HG03039 (cell line): ENCODE measurements at regions not wholly inside any gene's neighbourhood (a gene's known extent, or its start where the extent isn't known, plus 50 kb on each side); places are given as distances from the start of the nearest gene placed in this dataset.
"Not testable (repeated sequence)": the region's sequence is repeated elsewhere in the genome, so short reads cannot be mapped to it uniquely, and the experiment has no call there.

Experiments used
- ATAC-seq: cut with Tn5 transposase; IDR thresholded peaks from one replicate; pipeline ENCODE4 v1.9.1; 2021; ENCODE audit warnings: mild to moderate bottlenecking, moderate library complexity; ENCODE audit not compliant: unreplicated experiment

DNA sequence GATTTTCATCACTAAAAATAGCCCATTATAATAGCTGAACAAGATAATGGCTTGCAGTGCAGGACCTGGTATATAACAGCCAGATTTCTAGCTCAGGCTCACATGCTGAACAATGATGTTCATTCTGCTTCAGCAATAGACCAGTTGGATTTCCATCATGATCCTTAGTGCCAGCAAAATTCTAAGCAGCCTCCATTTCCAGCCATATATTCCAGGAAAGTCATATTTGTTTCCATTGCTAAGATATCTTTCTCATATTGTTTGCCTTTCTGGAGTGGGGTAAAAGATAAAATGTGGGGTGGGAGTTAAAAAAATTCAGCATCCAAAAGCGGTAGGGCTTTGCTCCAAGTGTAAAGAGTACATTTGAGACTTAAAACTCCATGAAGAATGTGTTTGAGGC is 2344.1 kb downstream of the PCDH7 start:
- no peak for ATAC-seq

DNA sequence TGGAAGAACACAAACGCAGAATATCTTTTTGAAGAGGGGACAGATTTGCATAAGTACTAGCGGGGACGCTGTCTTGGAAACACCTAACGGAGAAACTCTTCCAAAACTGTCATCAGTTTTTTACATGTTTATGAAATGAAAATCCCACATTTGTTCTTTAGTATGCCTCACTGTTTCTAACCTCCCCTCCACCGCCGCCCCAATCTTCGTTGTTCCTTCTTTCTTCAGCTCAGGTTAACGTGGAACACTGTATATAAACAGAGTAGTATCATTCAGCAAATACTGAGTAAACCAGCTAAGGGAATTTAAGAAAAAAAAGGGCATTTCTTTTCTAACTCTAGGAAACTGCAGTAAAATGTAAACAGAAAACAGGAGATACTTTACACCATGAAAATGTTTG is 2345.6 kb downstream of the PCDH7 start:
- ATAC-seq = no peak

DNA sequence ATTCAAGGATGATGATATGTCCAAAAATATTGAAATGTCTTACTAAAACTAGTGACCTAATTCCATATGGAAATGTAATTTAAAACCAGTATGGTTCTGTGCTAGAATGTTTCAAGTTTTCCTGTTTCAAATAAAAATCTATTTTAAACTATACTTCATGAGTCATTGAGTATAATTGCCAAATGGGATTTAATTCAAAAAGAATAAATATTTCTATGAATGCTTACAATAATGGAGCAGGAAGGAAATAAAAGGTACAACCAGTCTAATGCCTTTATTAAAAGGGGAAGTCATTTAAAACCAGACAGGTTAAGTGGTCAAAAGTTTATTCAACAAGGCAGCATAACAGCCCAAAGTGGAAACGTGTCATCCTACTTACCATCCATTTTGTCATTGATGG is 2347.1 kb downstream of the PCDH7 start:
- no peak for ATAC-seq

DNA sequence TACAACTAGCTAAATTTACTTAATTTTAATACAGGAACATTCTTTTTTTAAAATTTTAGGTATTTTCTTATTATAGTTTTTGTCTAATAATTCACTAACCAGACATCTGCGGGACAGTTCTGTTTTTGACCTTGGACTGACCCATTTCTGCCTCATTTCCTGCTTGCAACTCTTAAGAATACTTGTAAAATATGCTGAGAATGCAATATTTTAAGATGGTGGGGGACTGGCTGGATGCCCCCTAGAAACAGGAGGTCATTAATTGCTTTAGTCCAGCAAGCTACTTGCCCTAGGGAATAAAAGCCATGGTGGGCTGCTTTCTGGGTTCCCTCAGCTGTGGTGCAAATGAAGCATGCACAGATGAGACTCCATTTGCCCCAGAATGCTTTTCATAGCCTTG is 2348.4 kb downstream of the PCDH7 start:
- no peak for ATAC-seq

DNA sequence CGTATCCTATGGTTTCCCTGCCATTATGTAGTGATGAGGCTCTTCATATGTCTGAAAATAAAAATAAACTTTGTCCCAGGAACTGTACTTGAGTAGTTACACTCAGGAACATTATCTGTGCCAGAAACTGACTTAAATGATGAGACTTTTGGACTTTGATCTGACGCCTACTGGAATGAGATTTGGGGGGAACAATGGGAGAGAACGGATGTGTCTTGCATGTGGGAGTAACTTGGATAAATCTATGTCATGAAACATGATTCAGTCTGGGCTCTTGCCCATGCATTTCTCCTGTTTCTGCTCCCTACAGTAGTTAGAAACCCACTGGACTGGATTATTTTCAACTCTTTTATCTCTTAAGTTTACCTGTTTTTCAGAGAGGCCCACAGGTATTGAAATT is 2351.4 kb downstream of the PCDH7 start:
- ATAC-seq = no peak

DNA sequence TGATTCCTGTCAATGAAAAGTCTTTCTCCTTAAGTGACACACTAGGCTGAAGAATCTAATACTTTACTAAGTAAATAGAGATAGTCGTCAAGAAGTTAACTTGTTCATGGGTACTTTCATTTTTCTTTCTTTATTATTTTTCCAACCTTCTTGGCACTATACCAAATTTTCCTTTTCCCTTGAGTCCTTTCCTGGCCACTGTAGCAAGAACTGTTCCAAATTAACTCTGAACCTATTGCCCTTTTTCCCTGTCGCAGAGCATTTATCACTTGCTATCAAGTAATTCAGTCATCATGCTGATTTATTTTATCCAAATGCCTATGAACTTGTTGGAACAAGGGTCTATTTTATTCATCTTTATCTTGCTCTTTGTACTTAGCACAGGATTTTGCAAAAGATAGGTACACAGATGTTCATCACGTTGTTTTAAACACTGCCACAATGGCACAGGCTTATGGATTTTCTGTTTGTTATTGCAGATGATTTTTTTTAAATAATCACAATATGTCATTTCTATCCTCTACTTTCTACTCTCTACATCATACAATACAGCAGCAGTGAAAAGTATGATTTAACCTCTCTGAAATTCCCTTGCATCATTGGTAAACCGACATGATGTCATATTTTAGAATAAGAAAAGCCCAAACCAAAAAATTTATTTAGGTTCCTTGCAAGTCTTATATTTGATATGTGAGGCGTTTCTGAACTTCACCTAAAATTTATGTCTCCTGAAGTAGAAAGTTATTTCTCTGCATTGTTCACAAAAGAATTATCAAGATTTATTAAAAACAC is 2352.3 kb downstream of the PCDH7 start:
- ATAC-seq = no peak

DNA sequence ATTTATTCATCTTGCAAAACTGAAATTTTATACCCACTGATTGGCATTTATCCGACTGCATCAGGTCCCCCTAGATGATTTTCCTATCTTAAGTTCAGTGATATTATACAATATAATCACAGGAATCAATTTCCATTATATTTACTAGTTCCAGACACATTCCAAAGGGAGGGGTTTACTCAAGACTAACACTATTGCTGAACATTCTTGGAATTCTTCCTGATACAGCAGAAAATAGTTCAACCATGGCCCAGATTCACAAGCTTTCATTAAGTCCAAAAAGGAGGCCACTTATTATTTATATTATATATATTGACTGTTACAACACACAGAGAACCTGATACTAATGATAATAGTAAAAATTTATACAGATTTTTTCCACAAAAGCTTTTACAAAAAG is 2353.6 kb downstream of the PCDH7 start:
- ATAC-seq = no peak

DNA sequence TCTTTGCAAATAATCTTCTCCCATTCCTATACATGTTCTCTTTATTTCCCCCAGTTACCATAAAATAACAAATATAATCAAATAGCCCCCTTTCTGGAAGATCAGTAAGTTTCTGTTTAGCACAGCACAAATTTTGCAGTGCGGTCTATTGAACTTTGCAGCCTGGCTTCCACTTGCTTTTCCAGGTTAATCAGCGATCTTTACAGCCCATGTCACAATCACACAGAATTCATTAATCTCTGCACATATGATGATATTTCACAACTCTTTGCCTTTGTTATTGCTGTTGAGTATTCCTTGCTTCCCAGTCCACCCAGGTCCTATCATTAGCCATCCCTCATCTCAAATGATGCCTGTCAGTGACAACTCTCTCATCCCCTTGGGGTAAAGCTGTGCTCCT is 2358.0 kb downstream of the PCDH7 start:
- no peak for ATAC-seq

DNA sequence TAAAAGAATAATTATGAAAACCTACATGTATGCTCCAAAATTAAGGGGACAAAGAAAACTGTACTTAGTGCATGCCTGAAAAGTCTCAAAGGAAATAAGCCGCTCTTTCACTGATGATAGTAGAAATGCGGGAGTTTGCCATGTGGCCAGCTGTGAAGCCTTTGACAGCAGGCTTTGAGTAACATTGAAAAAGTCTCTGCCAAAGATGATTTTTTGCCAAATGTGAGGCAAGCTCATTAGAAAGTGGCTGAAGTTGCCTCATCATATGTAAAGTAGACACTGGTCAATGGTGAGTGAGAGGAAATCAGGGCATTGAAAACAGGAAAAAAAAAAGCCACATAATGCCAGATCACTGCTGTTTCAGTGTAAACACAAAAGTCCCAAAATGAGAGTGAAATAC is 2360.1 kb downstream of the PCDH7 start:
- no peak for ATAC-seq

DNA sequence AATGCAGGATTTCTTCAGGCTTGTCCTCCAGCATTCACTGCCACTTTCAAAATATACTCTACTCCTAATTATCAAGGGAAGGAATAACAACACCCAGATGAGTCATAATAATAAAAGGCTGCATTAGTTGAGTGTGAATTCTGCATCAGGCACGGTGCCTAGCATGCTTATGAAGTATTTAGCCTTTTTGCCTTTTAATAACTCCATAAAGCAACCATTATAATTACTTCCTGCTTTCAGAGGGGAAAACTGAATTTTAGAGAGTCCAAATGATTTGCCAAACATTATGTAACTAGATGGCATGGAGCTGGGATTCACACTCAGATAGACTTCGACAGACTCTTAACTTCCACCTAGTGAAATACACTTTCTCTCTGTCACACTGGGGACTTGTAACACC is 2365.5 kb downstream of the PCDH7 start:
- no peak for ATAC-seq

DNA sequence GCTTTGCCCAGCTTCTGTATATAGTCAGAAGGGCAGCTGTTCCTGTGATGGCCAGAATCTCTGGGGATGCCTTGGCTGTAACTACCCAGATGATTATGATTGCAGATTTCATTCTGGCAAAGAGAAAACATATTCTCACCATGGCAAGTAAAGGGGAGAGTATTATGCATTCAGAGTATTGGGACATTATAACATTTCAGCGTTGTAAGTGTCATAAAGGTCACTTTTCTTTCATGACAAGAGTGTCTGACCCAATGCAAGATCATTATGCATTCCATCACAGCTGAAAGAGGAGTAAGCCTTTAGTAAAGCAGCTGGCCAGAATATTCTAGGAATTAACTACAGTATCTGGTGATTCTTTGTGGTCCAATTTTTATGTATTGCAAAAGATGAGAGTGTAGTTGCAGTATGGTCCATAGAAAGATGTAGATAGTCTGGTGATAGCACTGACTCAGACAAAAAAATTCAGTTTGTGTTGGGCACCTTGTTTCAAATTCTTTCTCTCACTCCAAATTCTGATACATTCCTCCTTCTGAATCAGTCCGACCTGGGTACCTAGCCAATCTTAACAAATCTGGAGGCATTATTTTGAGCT is 2366.3 kb downstream of the PCDH7 start:
- no peak for ATAC-seq

DNA sequence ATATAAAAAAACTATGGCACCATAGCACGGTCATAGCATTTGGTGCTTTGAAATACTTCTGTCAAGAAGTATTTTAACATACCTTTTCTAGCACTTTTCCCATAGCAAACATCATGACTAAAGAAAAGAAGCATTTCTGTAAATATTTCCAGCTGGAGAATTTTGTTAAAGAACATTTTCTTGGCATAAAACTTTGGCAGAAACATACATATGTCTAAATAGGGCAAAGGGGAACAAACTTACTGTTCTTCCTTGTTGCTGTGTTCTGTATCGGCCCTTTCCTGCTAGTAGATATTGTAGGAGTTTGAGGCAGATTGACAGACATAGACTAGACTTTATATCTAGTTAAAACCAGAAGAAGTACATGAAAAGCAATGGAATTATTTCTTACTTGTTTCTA is 2368.5 kb downstream of the PCDH7 start:
- no peak for ATAC-seq

DNA sequence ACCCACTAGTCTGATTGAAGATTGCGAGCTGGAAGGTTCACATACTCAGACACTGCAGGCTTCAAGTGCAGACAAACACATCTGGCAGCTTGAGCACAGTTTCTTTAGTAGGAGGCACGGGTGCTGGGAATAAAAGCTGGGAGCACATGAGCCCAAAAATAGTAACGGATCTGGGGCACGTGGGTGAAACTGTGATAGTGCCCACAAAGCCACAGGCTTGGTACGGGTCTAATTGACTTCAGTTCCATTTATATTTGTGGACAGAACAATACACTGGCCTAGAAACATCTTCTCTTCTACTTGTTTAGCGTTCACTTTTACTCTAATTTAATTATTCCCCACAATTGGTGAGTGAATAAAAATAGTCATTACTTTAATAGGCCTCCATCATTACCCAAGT is 2370.7 kb downstream of the PCDH7 start:
- ATAC-seq = no peak

DNA sequence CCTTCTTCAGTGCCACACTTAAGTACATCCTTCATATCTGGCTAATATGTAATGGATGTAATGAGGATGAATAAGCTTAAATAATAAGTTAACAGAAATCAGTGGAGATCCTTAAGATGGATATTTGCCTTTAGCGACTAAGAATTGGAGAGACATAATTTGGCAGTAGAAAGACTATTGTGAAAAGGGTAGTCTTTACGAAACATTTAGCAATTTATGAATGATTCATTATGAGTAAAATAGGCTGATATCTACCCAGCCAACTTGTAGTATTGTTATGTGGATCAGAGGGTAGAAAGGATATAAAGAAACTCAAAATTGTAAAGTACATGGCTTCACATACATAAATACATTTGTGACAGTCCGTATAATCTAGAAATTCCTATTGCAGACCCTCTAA is 2371.8 kb downstream of the PCDH7 start:
- ATAC-seq = no peak

DNA sequence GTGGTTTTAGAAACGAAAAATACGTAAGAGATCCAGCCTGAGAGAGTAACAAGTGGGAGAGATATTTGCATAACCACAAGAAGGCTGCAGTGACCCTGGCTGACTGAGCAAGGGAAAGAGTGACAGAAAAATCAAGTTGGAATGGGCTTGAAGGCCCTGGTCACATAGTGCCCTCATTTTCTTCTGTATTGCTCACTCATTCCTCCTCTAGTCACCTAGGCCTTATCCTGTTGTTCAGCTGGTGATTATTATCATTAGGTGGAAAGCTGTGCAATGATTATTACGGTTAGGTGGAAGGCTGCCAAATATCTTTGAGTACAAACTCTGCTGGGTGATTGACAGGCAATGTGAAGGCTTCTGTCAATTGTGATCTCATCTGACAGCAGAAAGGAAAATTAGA is 2384.1 kb downstream of the PCDH7 start:
- ATAC-seq = no peak

DNA sequence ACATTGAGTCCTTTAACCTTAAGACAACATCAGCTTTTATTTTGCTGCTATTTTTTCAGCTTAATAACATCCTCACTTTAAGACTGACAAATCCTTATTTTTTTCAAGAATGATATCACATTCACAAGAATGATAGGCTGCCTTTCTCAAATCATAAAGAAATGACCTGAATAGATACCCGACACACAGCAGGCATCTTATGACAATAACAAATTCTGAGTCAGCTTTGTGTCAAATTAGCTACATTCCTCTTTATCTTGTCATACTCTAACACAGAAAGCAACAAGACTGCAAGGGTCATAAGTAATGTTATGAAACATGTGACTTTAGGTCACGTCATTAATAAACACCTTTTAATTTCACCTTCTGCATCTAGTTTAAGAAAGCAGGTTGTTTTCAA is 2387.6 kb downstream of the PCDH7 start:
- ATAC-seq = no peak

DNA sequence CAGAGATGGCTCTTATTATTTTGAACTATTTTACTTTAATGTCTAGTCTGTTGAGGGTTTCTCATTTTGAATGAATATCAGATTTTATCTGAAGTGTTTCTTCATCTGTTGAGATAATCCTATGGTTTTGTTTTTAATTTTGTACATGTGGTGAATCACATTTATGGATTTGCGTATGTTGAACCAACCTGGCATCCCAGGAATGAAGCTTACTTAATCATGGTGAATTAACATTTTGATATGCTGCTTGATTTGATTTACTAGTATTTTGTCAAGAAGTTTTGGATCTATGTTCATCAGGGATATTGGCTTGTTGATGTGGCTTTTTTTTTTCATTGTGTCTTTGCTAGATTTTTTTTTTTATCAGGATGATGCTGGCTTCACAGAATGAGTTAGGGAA is 2390.9 kb downstream of the PCDH7 start:
- ATAC-seq = no peak

DNA sequence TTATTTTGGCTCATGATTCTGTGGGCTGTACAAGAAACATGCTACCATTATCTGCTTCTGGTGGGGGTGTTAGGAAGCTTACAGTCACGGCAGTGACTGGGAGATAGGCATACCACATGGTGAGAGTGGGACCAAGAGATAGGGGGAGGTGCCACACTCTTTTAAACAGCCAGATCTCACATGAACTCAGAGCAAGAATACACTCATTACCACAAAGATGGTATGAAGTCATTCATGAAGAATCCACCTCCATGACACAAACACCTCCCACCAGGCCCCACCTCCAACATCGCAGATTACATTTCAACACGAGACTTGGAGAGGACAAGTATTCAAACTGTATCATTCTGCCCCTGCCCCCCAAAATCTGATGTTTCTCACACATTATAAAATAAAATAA is 2396.7 kb downstream of the PCDH7 start:
- ATAC-seq = no peak

DNA sequence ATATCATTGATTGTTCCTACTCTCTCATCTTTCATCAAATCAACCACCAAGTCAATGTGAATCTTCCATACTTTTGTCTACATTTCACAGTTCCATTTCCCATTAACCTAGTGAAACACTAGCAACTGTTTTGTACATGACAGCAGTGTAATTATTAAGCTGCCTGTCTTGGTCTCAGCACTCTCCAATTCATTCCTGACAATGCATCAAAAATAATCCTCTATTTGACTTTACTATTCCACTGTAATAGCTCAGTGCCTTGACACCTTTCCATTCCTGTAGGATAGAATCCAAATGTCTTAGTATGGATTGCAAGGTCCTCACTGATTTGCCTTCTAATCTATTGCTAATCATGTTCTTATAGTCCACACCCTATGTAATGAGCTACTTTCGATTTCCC is 2405.8 kb downstream of the PCDH7 start:
- no peak for ATAC-seq

DNA sequence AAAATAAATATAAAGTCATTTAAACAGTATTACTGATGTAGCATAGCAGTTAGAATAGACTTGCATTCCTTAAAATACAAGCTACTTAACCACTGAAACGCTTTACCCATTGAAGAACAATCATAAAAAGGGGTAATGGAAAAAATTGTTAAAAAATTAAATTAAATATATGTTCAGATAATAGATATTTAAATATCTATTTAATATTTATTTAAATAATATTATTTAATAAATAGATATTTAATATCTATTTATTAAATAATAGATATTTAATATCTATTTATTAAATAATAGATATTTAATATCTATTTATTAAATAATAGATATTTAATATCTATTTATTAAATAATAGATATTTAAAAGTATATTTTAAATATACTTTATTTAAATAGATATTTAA is 2410.5 kb downstream of the PCDH7 start:
- not testable (repeated sequence) for ATAC-seq

DNA sequence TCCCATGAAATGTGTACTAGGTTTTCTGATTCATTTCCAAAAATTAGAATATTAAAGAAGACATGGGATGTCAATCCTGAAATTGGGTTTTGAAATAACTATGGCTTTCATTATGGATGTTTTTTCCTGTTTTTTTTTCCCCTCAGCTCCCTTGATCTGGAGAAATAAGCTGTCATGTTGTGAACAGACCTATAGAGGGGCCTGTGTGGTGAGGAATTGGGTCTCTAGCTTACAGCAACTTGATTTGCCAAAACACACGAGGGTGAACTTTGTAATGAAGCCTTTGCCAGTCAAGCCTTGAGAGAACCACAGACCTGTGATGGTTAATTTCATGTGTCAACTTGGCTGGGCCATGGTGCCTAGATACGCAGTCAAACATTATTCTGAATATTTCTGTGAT is 2413.6 kb downstream of the PCDH7 start:
- no peak for ATAC-seq

DNA sequence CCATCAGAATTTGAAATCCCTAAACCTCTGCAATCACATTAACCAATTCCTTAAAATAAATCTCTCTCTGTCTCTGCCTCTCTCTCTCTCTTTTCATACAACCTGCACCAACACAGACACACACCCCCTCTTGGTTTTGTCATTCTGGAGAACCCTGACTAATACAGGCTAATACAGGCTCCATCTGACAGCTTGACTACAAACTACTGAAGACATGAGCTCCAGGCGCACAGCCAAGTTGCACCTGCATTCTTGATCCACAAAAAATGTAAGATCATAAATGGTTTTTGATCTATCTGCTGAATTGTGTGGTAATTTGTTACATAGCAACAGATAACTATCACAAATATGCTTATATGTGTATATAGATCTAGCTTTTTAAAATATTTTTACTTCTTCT is 2414.2 kb downstream of the PCDH7 start:
- no peak for ATAC-seq
